Large intestine (tissue), 3 donors: ENCODE measurements at regions not wholly inside any gene's neighbourhood (a gene's known extent, or its start where the extent isn't known, plus 50 kb on each side); places are given as distances from the start of the nearest gene placed in this dataset.
A peak's percentile ranks its signal among the peaks of the same experiment; 100 is the strongest.

ENCODE experiments used
- DNase-seq, 2 donors: peaks; one replicate each; pipeline versions ENCODE4 v3.0.0 to v3.0.0-alpha.2; 2013
- H3K27ac ChIP-seq: one replicate; pipeline ENCODE4 v1.5.1; 2013; ENCODE audit warnings: low read length
- H3K27me3 ChIP-seq: 2 replicates; pipeline ENCODE4 v1.6.1; 2013; ENCODE audit warnings: low read length; ENCODE audit not compliant: control insufficient read depth, insufficient read depth
- H3K36me3 ChIP-seq: 2 replicates; pipeline ENCODE4 v1.6.1; 2013; ENCODE audit warnings: low read length; ENCODE audit not compliant: control insufficient read depth, insufficient read depth
- H3K4me1 ChIP-seq: one replicate; pipeline ENCODE4 v1.6.1; 2013; ENCODE audit warnings: low read length; ENCODE audit not compliant: control insufficient read depth, insufficient read depth
- H3K4me3 ChIP-seq: one replicate; pipeline ENCODE4 v1.5.1; 2013; ENCODE audit warnings: low read length
- H3K9me3 ChIP-seq: one replicate; pipeline ENCODE4 v1.6.1; 2013; ENCODE audit warnings: mild to moderate bottlenecking, low read depth, low read length, moderate library complexity; ENCODE audit not compliant: control insufficient read depth
- WGBS: methylation state at CpG from one replicate; pipeline ENCODE4 v1.1.5; 2013; ENCODE audit warnings: low lambda C conversion rate; ENCODE audit not compliant: insufficient coverage; 5-methylcytosine and 5-hydroxymethylcytosine counted together

- 100% methylated on average over 1 of the region's 4 CpGs for WGBS
These were observed 439.6 kb upstream of the USP24 start for GRCh38 chr1:55654750-55655149.

GRCh38 chr1:55654171-55654570 lies 439.0 kb upstream of the USP24 start:
- H3K27ac ChIP-seq: no peak overlapping the region
- no peaks in the 10 kb centered on the region for H3K36me3 ChIP-seq
- H3K27me3 ChIP-seq: peaks cover 3% of the 10 kb centered on the region

More at GRCh38 chr1:55654750-55655149, 439.6 kb upstream of the USP24 start:
- Histone ChIP-seq H3K27me3 (peaks cover 3% of the 10 kb centered on the region), H3K4me1 (no peaks in the 10 kb centered on the region), H3K27ac (no peak overlapping the region), H3K4me3 (no peak overlapping the region), H3K9me3 (no peaks in the 10 kb centered on the region), H3K36me3 (no peaks in the 10 kb centered on the region)
- DNase-seq: no peak

GRCh38 chr1:55650444-55650843 lies 435.3 kb upstream of the USP24 start:
- no peak for DNase-seq
- H3K4me1 ChIP-seq: no peaks in the 10 kb centered on the region
- H3K27ac ChIP-seq: no peak overlapping the region
- no peaks in the 10 kb centered on the region for H3K36me3 ChIP-seq
- WGBS: no CpG with 5 or more reads among the region's 3 CpGs
- peaks cover 3% of the 10 kb centered on the region for H3K27me3 ChIP-seq
- H3K9me3 ChIP-seq: no peaks in the 10 kb centered on the region
- H3K4me3 ChIP-seq: no peak overlapping the region

More at GRCh38 chr1:55654171-55654570, 439.0 kb upstream of the USP24 start:
- DNase-seq: no peak
- Histone ChIP-seq H3K4me1 (no peaks in the 10 kb centered on the region), H3K4me3 (no peak overlapping the region), H3K9me3 (no peaks in the 10 kb centered on the region)

GRCh38 chr1:55646181-55646580 lies 431.0 kb upstream of the USP24 start:
- Histone ChIP-seq H3K4me1 (no peaks in the 10 kb centered on the region), H3K36me3 (no peaks in the 10 kb centered on the region), H3K9me3 (no peaks in the 10 kb centered on the region), H3K4me3 (no peak overlapping the region), H3K27me3 (no peaks in the 10 kb centered on the region), H3K27ac (no peak overlapping the region)
- no CpG with 5 or more reads among the region's 1 CpG for WGBS
- no peak for DNase-seq

- H3K4me1 ChIP-seq: no peaks in the 10 kb centered on the region
- no peaks in the 10 kb centered on the region for H3K36me3 ChIP-seq
- no peak for DNase-seq
- WGBS: no CpG with 5 or more reads among the region's 5 CpGs
- no peaks in the 10 kb centered on the region for H3K27me3 ChIP-seq
- no peak overlapping the region for H3K4me3 ChIP-seq
- H3K27ac ChIP-seq: no peak overlapping the region
- no peaks in the 10 kb centered on the region for H3K9me3 ChIP-seq
These were observed 430.1 kb upstream of the USP24 start for GRCh38 chr1:55645270-55645669.

GRCh38 chr1:55641947-55642346 lies 426.8 kb upstream of the USP24 start:
- Histone ChIP-seq H3K9me3 (no peaks in the 10 kb centered on the region), H3K4me3 (no peak overlapping the region), H3K4me1 (peaks cover 2% of the 10 kb centered on the region), H3K27ac (no peak overlapping the region), H3K27me3 (no peaks in the 10 kb centered on the region), H3K36me3 (no peaks in the 10 kb centered on the region)
- WGBS: no CpG with 5 or more reads among the region's 1 CpG
- DNase-seq: no peak

- peak in 1 of 2 donors; percentile 22 for DNase-seq
- Histone ChIP-seq H3K4me1 (peaks cover 2% of the 10 kb centered on the region), H3K9me3 (no peaks in the 10 kb centered on the region), H3K27me3 (no peaks in the 10 kb centered on the region), H3K36me3 (no peaks in the 10 kb centered on the region), H3K4me3 (no peak overlapping the region), H3K27ac (no peak overlapping the region)
- WGBS: no CpG with 5 or more reads among the region's 7 CpGs
These were observed 425.7 kb upstream of the USP24 start for GRCh38 chr1:55640708-55641473.

- no peaks in the 10 kb centered on the region for H3K27me3 ChIP-seq
- peaks cover 2% of the 10 kb centered on the region for H3K4me1 ChIP-seq
- H3K4me3 ChIP-seq: no peak overlapping the region
- 83% methylated on average over 1 of the region's 5 CpGs for WGBS
- no peaks in the 10 kb centered on the region for H3K36me3 ChIP-seq
- no peaks in the 10 kb centered on the region for H3K9me3 ChIP-seq
- H3K27ac ChIP-seq: no peak overlapping the region
- DNase-seq: no peak
These were observed 424.4 kb upstream of the USP24 start for GRCh38 chr1:55639526-55639925.

- Histone ChIP-seq H3K4me1 (peaks cover 2% of the 10 kb centered on the region), H3K9me3 (no peaks in the 10 kb centered on the region), H3K4me3 (no peak overlapping the region), H3K27ac (no peak overlapping the region), H3K27me3 (no peaks in the 10 kb centered on the region), H3K36me3 (no peaks in the 10 kb centered on the region)
- no CpG with 5 or more reads among the region's 1 CpG for WGBS
- no peak for DNase-seq
These were observed 423.9 kb upstream of the USP24 start for GRCh38 chr1:55639051-55639450.

- DNase-seq: no peak
- no CpG with 5 or more reads among the region's 1 CpG for WGBS
- Histone ChIP-seq H3K4me3 (no peak overlapping the region), H3K4me1 (peaks cover 2% of the 10 kb centered on the region), H3K36me3 (no peaks in the 10 kb centered on the region), H3K27me3 (no peaks in the 10 kb centered on the region), H3K27ac (no peak overlapping the region), H3K9me3 (no peaks in the 10 kb centered on the region)
These were observed 421.5 kb upstream of the USP24 start for GRCh38 chr1:55636696-55637095.

GRCh38 chr1:55635856-55636255 lies 420.7 kb upstream of the USP24 start:
- DNase-seq: no peak
- H3K4me1 ChIP-seq: peaks cover 2% of the 10 kb centered on the region
- 0% methylated on average over 1 of the region's 2 CpGs for WGBS
- H3K36me3 ChIP-seq: no peaks in the 10 kb centered on the region
- H3K27me3 ChIP-seq: no peaks in the 10 kb centered on the region
- no peaks in the 10 kb centered on the region for H3K9me3 ChIP-seq
- H3K4me3 ChIP-seq: no peak overlapping the region
- no peak overlapping the region for H3K27ac ChIP-seq
